ENCODE measurements at regions not wholly inside any gene's neighbourhood (a gene's known extent, or its start where the extent isn't known, plus 50 kb on each side); places are given as distances from the start of the nearest gene placed in this dataset.

DNA sequence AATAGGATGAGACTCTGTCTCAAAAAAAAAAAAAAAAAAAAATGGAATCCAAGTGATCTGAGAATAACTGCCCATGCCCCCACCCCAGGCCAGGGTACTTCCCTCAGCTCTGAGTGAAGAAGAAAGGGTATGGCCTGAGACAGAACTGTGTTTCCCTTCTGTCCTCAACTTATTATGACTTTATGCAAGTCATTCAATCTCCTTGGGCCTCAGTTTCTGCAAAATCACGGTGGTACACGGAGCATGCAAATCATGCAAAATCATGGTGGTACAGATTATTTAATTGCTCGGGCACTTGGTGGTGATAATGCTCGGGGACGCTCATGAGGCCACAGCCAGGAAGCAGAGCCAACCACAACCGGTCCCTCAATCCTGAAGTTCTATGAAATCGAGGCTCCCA lies 56.5 kb upstream of the TBX3 start:
- TF ChIP-seq, protein P1, sequence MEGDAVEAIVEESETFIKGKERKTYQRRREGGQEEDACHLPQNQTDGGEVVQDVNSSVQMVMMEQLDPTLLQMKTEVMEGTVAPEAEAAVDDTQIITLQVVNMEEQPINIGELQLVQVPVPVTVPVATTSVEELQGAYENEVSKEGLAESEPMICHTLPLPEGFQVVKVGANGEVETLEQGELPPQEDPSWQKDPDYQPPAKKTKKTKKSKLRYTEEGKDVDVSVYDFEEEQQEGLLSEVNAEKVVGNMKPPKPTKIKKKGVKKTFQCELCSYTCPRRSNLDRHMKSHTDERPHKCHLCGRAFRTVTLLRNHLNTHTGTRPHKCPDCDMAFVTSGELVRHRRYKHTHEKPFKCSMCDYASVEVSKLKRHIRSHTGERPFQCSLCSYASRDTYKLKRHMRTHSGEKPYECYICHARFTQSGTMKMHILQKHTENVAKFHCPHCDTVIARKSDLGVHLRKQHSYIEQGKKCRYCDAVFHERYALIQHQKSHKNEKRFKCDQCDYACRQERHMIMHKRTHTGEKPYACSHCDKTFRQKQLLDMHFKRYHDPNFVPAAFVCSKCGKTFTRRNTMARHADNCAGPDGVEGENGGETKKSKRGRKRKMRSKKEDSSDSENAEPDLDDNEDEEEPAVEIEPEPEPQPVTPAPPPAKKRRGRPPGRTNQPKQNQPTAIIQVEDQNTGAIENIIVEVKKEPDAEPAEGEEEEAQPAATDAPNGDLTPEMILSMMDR (IDR thresholded peaks at IDR 0.05; ENCODE audit: extremely low read depth in 1 of 2, insufficient read depth in 1 of 2, low read depth in 1 of 2, low read length in 2 of 2), result no peak
- TF ChIP-seq POLR2AphosphoS5 (IDR thresholded peaks at IDR 0.05; ENCODE audit: insufficient read depth, low read depth, low read length) (no peak), POLR2A (IDR thresholded peaks at IDR 0.05; ENCODE audit: low read depth, low read length) (no peak), MYC (IDR thresholded peaks at IDR 0.05; ENCODE audit: low read depth, low read length) (no peak)

Data from endothelial cell of umbilical vein (primary cell).